CD4-positive, alpha-beta T cell treated with Interleukin-10 for 1 hour (primary cell): ENCODE measurements at regions not wholly inside any gene's neighbourhood (a gene's known extent, or its start where the extent isn't known, plus 50 kb on each side); places are given as distances from the start of the nearest gene placed in this dataset.
"Not testable (repeated sequence)": the region's sequence is repeated elsewhere in the genome, so short reads cannot be mapped to it uniquely, and the experiment has no call there.

ENCODE experiments used
- DNase-seq: peaks from one replicate; pipeline ENCODE4 v3.0.0-alpha.2; 2020

DNA sequence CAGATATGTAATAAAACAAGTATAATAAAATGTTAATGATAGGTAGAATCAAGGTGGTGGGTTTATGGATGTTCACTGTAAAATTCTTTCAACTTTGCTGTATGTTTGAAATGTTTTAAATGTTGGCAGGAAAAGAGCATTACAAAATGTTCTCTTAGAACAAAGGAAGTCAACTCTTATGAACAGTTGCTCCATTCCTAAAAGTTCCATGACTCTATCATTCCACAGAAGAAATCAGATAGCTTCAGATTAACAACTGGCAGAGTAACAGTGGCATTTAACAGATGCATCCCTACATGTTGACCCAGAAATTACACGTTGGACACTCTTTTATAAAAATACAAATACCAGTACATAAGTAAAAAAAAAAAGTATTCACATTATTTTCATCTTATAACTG, 2023.7 kb downstream of the ARAP2 start:
- no peak for DNase-seq

DNA sequence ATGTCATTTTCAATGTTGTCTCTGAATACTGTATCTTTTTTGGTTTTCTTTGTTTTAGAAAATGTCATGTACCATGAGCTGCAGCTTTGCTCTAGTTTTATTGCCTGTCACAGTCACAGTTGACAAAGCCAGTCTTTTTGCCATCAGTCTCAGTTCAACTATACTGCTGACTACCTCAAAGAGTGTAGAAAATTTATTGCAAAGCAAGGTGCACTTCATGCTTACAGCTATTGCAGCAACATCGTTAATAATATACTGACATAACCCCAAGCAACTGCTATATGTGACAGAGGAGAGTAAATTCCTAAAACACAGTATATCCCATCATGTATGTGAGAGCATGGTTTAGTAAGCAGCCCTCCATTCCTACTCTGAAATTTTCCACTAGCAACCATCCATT, 2022.3 kb downstream of the ARAP2 start:
- no peak for DNase-seq

GRCh38 chr4:34236118-34236517, 2008.2 kb downstream of the ARAP2 start:
- DNase-seq, result no peak

DNA sequence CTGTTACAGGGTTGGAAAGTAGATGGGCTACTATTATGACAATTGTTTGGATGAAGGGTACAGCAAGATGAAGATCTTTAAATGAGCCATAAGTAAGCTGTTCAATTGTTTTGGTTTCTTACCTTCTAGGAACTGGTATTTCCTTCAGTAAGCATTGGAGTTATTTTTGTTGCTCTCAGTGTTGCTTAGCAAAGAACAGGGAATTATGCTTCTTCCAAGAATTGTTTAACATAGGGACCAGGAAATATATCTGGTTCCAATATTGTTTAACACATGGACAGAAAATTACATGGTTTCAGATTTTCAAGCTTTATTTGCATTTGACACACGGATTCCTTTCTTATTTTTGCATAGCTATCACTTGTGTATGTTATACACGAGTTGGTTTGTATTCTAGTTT, 1999.0 kb downstream of the ARAP2 start:
- no peak for DNase-seq

DNA sequence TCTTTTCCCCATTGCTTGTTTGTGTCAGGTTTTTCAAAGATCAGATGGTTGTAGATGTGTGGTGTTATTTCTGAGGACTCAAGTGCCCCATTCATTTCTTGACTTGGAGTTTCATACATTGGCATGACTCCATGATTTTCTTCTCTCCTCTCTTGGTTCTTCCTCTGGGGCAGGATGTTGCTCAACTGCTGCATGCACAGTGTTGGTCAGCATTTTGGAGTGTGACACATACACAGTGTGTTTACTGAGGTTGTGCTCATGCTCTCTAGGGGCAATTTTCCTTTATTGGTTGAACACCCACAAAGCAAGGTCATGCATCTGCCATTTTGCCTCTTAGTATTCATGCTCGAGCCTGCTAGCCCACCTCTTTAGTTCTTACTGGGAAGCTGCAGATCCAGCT, 1993.8 kb downstream of the ARAP2 start:
- no peak for DNase-seq

GRCh38 chr4:34253239-34253638, 1991.1 kb downstream of the ARAP2 start:
- DNase-seq, result no peak

DNA sequence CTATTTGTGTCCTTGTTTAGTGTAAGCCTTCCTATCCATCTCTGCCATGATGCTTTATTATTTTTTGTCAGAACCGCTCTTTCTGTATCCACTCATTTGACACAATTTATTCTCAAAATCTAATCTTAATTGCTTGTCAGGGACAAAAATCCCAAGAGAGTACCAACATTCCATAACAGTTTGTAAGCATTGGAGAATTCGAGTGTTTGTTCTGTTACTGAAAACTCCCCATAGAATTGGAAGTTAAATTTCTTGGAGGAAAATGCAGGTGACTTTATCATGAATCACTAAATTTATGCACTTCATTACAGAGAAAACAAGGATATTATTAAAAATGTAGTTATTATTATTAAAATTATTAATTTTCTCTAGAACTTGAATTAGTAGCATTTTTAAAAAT, 1986.1 kb downstream of the ARAP2 start:
- no peak for DNase-seq

DNA sequence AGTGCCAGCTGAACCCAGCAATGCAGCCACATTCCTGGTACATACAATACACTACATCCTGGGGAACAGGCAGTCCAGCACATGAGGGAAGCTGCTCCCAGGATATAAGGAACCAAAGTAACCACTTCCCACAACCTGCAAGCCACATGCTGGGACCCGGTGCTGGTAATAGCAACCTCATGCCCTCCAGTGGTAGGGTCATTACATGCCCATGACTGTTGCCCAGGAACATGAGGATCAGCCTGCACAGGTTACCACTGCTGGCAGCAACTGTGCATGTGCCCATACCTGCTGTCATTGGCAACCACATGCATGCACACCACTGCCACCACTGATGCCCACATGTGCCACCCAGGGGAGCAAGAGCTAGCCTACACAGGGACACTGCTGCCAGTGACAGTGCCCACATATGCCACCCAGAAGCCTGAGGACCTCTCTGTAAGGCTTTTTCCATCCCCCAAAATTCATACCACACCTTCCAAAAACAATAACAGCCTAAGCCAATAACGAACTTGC, 1982.5 kb downstream of the ARAP2 start:
- DNase-seq, result no peak

GRCh38 chr4:34269613-34270012, 1974.7 kb downstream of the ARAP2 start:
- no peak for DNase-seq

GRCh38 chr4:34271479-34272355, 1972.6 kb downstream of the ARAP2 start:
- DNase-seq, result no peak

GRCh38 chr4:34279011-34279410, 1965.3 kb downstream of the ARAP2 start:
- no peak for DNase-seq

DNA sequence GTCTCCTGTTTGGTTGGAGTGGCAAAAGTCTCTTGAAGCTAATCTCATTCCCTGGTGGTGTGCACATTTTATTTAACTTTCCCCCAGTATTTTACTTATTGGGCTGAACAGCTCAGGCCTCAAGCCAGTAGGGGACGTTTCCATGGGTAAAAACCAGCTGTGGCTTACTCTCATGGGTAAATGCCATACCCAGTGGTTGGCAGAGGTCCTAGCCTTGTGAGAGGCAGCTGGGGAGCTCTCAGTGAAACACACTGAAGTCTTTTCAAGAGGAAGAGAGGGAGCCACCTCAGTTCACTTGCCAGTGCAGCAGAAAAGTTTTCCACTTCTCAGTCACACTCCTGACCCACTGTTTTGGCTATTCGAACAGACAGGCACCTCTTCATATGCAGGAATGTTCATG, 1964.2 kb downstream of the ARAP2 start:
- DNase-seq, result no peak

- no peak for DNase-seq
These were observed 1962.5 kb downstream of the ARAP2 start for GRCh38 chr4:34281826-34282225.

DNA sequence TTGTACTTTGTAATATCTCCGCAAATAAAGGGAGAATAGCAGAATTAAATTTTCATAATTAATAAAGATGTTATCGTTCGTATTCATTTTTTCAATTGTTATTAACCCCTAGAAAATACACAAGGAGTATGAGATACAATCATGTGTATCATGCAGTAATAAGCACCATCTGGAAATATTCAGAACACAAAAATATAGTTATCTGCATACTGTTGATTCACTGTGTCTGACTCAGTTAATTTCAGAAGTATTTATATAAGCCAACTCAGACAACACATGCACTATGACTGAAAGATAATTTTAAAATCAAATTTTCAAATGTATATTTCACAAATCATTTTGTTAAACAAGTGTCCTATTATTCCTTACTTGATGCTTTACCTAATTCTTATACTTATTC, 1954.8 kb downstream of the ARAP2 start:
- no peak for DNase-seq

DNA sequence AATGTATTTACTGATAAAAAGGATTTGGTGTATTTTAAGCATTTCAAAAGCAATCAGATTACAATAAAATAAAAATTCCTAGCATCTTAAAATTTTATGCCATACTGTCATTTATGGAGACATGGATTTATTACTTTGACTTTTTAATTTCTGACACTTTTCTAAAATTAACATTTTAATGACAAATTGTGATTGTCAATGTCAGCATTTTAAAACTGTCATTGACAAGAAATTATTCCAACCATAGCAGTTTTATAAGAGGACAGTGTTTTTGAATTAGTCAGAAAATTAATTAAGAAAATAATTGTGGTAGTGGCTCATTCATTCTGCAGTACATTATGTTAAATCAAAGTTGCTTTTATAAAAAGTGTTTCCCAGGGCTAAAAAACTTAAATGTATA, 1954.4 kb downstream of the ARAP2 start:
- no peak for DNase-seq

DNA sequence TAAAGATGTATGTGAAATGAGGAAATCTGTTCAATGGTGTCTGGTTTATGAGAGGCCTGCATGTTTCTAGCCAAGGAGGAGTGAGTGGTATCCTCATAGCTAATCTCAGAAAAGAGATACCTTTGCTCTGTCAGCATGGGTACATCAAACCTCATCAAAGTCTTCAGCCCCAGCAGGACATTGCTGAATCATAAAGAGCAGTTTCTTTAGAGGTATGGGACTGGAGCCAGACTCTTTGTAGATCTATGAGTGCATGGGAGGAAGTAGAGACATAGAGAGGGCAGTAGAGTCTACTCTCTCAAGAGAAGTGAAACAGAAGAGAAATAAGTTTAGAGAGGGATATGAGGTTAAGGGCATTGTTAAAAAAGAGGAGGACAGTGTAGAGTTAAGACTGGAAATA, 1950.9 kb downstream of the ARAP2 start:
- DNase-seq, result no peak

GRCh38 chr4:34309383-34309906, 1934.9 kb downstream of the ARAP2 start:
- no peak for DNase-seq

DNA sequence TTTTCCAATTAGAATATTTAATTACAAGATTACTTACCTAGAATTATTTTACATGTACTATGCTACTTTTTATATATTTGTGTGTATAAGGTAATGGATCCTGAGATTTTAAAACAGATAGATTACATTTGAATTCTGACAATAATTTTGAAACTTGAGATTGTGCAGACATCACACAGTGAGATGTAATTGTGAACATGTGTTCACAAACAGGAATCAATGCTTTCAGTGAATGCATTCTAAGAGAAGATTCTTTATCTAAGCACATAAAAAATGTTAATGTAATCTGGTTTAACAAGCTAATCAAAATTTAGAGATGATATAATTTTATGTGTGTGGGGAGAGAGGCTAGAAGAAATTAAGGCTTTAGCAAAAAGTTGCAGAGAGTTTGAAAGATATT, 1925.5 kb downstream of the ARAP2 start:
- no peak for DNase-seq

GRCh38 chr4:34323549-34324320, 1920.6 kb downstream of the ARAP2 start:
- no peak for DNase-seq

DNA sequence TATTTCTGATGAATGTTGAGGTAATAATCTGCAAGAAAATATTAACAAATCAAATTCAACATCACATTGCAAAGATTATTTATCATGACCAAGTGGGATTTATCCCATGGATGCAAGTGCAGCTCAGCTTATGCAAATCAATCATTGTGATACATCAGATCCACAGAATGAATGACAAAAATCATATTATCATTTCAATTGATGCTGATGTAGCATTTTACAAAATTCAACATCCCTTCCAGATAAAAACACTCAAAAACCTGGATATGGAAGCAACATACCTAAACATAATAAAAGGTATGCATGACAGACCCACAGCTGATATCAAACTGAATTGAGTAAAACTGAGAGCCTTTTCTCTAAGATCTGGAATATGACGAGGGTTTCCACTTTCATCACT, 1915.4 kb downstream of the ARAP2 start:
- no peak for DNase-seq

GRCh38 chr4:34335156-34335555, 1909.2 kb downstream of the ARAP2 start:
- DNase-seq, result not testable (repeated sequence)

GRCh38 chr4:34335556-34335955, 1908.8 kb downstream of the ARAP2 start:
- DNase-seq, result not testable (repeated sequence)

DNA sequence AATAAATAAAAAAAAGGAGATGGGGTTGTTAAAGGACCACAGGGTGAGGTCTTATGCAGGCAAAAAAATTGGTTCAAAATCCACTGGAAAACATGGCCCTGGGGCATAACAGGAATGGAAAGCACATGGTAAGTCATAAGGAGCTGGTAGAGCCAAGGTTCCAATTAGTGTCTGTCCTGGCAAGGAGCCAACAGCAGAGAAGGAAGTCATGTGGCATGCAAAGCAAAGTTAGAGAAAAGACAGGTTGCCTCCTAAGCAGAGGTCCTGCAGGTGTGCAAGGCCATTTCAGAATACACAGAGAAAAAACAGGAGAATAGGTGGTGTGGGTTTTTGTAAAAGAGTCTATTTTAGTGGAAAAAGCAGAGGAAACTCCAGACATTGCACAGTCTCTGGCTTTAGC, 1881.7 kb downstream of the ARAP2 start:
- no peak for DNase-seq

GRCh38 chr4:34363842-34364241, 1880.5 kb downstream of the ARAP2 start:
- DNase-seq, result no peak
